22Rv1 (cell line): ENCODE measurements at regions not wholly inside any gene's neighbourhood (a gene's known extent, or its start where the extent isn't known, plus 50 kb on each side); places are given as distances from the start of the nearest gene placed in this dataset.
"Not testable (repeated sequence)": the region's sequence is repeated elsewhere in the genome, so short reads cannot be mapped to it uniquely, and the experiment has no call there.

Source experiments
- H3K27ac ChIP-seq: fragments of 450-650 bp; 2 replicates; pipeline ENCODE4 v1.5.1; 2017
- CTCF ChIP-seq: fragments of 450-650 bp; IDR thresholded peaks from 2 replicates; pipeline ENCODE4 v1.5.1; 2017; ENCODE audit warnings: mild to moderate bottlenecking
- ZFX ChIP-seq: fragments of 450-650 bp; IDR thresholded peaks from 2 replicates; pipeline ENCODE4 v1.6.1; 2017; ENCODE audit warnings: antibody characterized with exemption, borderline replicate concordance

GRCh38 chr4:10388146-10388545 lies 69.1 kb downstream of the ZNF518B start:
- not testable (repeated sequence) for H3K27ac ChIP-seq

- TF ChIP-seq ZFX = no peak
- TF ChIP-seq CTCF = no peak
- H3K27ac ChIP-seq = no peak overlapping the region
Observed at GRCh38 chr4:10385994-10386394, 71.2 kb downstream of the ZNF518B start.

GRCh38 chr4:10384974-10385373 lies 72.3 kb downstream of the ZNF518B start:
- no peak overlapping the region for H3K27ac ChIP-seq
- TF ChIP-seq CTCF = no peak
- no peak for TF ChIP-seq ZFX

GRCh38 chr4:10383417-10383816 lies 73.8 kb downstream of the ZNF518B start:
- TF ChIP-seq ZFX (no peak), CTCF (no peak)
- no peak overlapping the region for H3K27ac ChIP-seq

GRCh38 chr4:10382171-10382570 lies 75.1 kb downstream of the ZNF518B start:
- H3K27ac ChIP-seq = not testable (repeated sequence)

GRCh38 chr4:10381146-10381545 lies 76.1 kb downstream of the ZNF518B start:
- TF ChIP-seq ZFX (no peak), CTCF (no peak)
- H3K27ac ChIP-seq = no peak overlapping the region

- TF ChIP-seq ZFX (no peak), CTCF (no peak)
- H3K27ac ChIP-seq = no peak overlapping the region
Observed at GRCh38 chr4:10380735-10381134, 76.5 kb downstream of the ZNF518B start.

- no peak for TF ChIP-seq CTCF
- TF ChIP-seq ZFX = no peak
- H3K27ac ChIP-seq = no peak overlapping the region
Observed at GRCh38 chr4:10371869-10372471, 85.3 kb downstream of the ZNF518B start.
